ENCODE measurements at regions not wholly inside any gene's neighbourhood (a gene's known extent, or its start where the extent isn't known, plus 50 kb on each side); places are given as distances from the start of the nearest gene placed in this dataset.

DNA sequence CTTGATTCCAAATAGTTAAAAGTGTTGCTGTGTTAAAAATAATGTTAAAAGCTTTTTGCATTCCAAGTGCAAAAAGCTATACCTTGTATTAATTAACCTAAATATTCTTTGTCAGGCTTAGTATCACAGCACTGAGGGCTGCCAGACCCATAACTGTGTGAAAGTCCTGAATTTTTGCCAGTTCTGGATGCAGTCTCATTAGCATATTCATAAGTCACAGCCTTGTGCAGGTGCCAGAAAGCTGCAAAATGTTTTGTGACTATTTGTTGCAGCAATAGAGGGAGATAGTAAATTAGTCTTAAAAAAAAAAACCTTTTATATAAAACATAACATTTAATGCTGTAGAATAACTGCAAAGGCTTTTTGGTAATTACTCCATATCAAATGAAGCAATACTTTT lies 56.6 kb downstream of the SLITRK1 start:
- ChIA-PET POLR2A (no interaction called here), CTCF (no interaction called here)
- Histone ChIP-seq H3K4me1 (ENCODE audit: control insufficient read depth in 1 of 2, extremely low read depth in 1 of 2, insufficient read depth in 2 of 2, low read length in 2 of 2) (no peaks in the 10 kb centered on the region), H3K36me3 (ENCODE audit: control insufficient read depth in 2 of 2, extremely low read depth in 1 of 2, insufficient read depth in 1 of 2, low read length in 1 of 2) (no peaks in the 10 kb centered on the region), H3K4me3 (ENCODE audit: control insufficient read depth in 1 of 2, extremely low read depth in 1 of 2, low read length in 1 of 2) (no peak overlapping the region), H3K27ac (ENCODE audit: low read length) (no peak overlapping the region), H3K9me3 (no peaks in the 10 kb centered on the region), H3K27me3 (replicated peaks in 1 of 2; ENCODE audit: control insufficient read depth in 2 of 2, extremely low read depth in 1 of 2, insufficient read depth in 2 of 2, low read length in 1 of 2) (no peaks in the 10 kb centered on the region)
- Mint-ChIP-seq H3K9me3 (peaks cover 0 to 4% (median 3%) of the 10 kb centered on the region in 3 donors), H3K4me3 (no peak overlapping the region), H3K36me3 (no peaks in the 10 kb centered on the region), H3K27ac (no peak overlapping the region), H3K27me3 (no peaks in the 10 kb centered on the region), H3K4me1 (no peaks in the 10 kb centered on the region)
- ATAC-seq (replicated peaks in 1 of 4) (no peak), DNase-seq (no peak)

GRCh38 chr13:83824560-83824959 lies 57.7 kb downstream of the SLITRK1 start:
- ChIA-PET POLR2A (no interaction called here), CTCF (no interaction called here)
- Histone ChIP-seq H3K4me1 (ENCODE audit: control insufficient read depth in 1 of 2, extremely low read depth in 1 of 2, insufficient read depth in 2 of 2, low read length in 2 of 2) (no peaks in the 10 kb centered on the region), H3K36me3 (ENCODE audit: control insufficient read depth in 2 of 2, extremely low read depth in 1 of 2, insufficient read depth in 1 of 2, low read length in 1 of 2) (no peaks in the 10 kb centered on the region), H3K27me3 (replicated peaks in 1 of 2; ENCODE audit: control insufficient read depth in 2 of 2, extremely low read depth in 1 of 2, insufficient read depth in 2 of 2, low read length in 1 of 2) (no peaks in the 10 kb centered on the region), H3K4me3 (ENCODE audit: control insufficient read depth in 1 of 2, extremely low read depth in 1 of 2, low read length in 1 of 2) (no peak overlapping the region), H3K9me3 (no peaks in the 10 kb centered on the region), H3K27ac (ENCODE audit: low read length) (no peak overlapping the region)
- Mint-ChIP-seq H3K4me3 (no peak overlapping the region), H3K27ac (no peak overlapping the region), H3K36me3 (no peaks in the 10 kb centered on the region), H3K9me3 (peaks cover 0 to 3% (median 0%) of the 10 kb centered on the region in 3 donors), H3K4me1 (no peaks in the 10 kb centered on the region), H3K27me3 (no peaks in the 10 kb centered on the region)
- no peak for ATAC-seq (replicated peaks in 1 of 4)
- 84% methylated on average over 7 of the region's 8 CpGs for WGBS (ENCODE audit: insufficient coverage)
- DNase-seq, result peak in 1 of 35 experiments; percentile 0

DNA sequence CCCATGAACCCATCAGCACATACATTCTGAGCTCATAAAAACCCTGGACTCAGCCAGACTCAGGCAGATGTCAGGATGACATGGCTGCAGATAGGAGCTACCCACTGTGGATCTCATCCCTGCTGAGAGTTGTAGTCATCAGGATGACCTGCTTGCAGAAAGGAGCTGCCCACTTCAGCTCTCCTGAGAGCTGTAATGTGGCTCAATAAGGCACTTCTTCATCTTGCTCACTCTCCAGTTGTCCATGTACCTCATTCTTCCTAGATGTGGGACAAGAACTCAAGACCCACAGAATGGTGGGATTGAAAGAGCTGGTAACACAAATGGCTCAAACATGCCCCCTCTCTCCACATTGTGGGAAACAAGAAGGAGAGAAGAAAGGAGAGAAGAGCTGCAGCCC lies 58.2 kb downstream of the SLITRK1 start:
- Mint-ChIP-seq H3K9me3 (peaks cover 0 to 3% (median 3%) of the 10 kb centered on the region in 3 donors), H3K4me3 (no peak overlapping the region), H3K36me3 (no peaks in the 10 kb centered on the region), H3K27me3 (no peaks in the 10 kb centered on the region), H3K4me1 (no peaks in the 10 kb centered on the region), H3K27ac (no peak overlapping the region)
- Histone ChIP-seq H3K27ac (ENCODE audit: low read length) (no peak overlapping the region), H3K27me3 (replicated peaks in 1 of 2; ENCODE audit: control insufficient read depth in 2 of 2, extremely low read depth in 1 of 2, insufficient read depth in 2 of 2, low read length in 1 of 2) (no peaks in the 10 kb centered on the region), H3K4me3 (ENCODE audit: control insufficient read depth in 1 of 2, extremely low read depth in 1 of 2, low read length in 1 of 2) (no peak overlapping the region), H3K4me1 (ENCODE audit: control insufficient read depth in 1 of 2, extremely low read depth in 1 of 2, insufficient read depth in 2 of 2, low read length in 2 of 2) (no peaks in the 10 kb centered on the region), H3K9me3 (no peaks in the 10 kb centered on the region), H3K36me3 (ENCODE audit: control insufficient read depth in 2 of 2, extremely low read depth in 1 of 2, insufficient read depth in 1 of 2, low read length in 1 of 2) (no peaks in the 10 kb centered on the region)
- CTCF ChIA-PET, result no interaction called here
- POLR2A ChIA-PET, result no interaction called here
- no peak for ATAC-seq (replicated peaks in 1 of 4)
- no peak for DNase-seq

DNA sequence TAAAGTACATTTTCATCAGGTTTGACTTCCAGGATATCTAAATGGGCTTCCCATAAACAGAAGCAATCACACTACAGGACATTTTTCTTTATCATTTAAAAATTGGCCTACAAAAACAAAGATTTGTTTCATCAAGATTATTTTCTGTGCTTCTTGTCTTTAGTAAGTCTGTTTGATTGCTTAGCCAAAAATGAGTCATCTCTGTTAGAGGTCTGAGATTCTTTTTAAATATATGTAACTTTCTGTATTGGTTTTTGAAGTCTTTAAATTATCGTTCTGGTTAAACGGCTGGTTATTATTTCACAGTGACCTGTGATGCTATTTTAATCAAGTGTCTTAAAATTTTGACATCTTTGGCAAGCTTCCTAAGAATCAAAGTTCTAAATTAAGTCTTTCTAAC lies 62.7 kb downstream of the SLITRK1 start:
- H3K4me1 Mint-ChIP-seq, result no peaks in the 10 kb centered on the region
- no peak overlapping the region for H3K27ac Mint-ChIP-seq
- H3K4me1 ChIP-seq (ENCODE audit: control insufficient read depth in 1 of 2, extremely low read depth in 1 of 2, insufficient read depth in 2 of 2, low read length in 2 of 2), result no peaks in the 10 kb centered on the region
- H3K27ac ChIP-seq (ENCODE audit: low read length), result no peak overlapping the region
- H3K36me3 ChIP-seq (ENCODE audit: control insufficient read depth in 2 of 2, extremely low read depth in 1 of 2, insufficient read depth in 1 of 2, low read length in 1 of 2), result no peaks in the 10 kb centered on the region
- ATAC-seq (replicated peaks in 1 of 4) (no peak), DNase-seq (no peak)
- H3K36me3 Mint-ChIP-seq, result no peaks in the 10 kb centered on the region
- H3K27me3 ChIP-seq (replicated peaks in 1 of 2; ENCODE audit: control insufficient read depth in 2 of 2, extremely low read depth in 1 of 2, insufficient read depth in 2 of 2, low read length in 1 of 2), result no peaks in the 10 kb centered on the region
- no peak overlapping the region for H3K4me3 Mint-ChIP-seq
- H3K9me3 Mint-ChIP-seq, result peaks cover 2 to 11% (median 3%) of the 10 kb centered on the region in 3 donors
- H3K9me3 ChIP-seq, result no peaks in the 10 kb centered on the region
- no CpG with 5 or more reads among the region's 2 CpGs for WGBS (ENCODE audit: insufficient coverage)
- CTCF ChIA-PET, result no interaction called here
- no peak overlapping the region for H3K4me3 ChIP-seq (ENCODE audit: control insufficient read depth in 1 of 2, extremely low read depth in 1 of 2, low read length in 1 of 2)
- POLR2A ChIA-PET, result no interaction called here
- H3K27me3 Mint-ChIP-seq, result no peaks in the 10 kb centered on the region

- H3K36me3 ChIP-seq (ENCODE audit: control insufficient read depth in 2 of 2, extremely low read depth in 1 of 2, insufficient read depth in 1 of 2, low read length in 1 of 2), result no peaks in the 10 kb centered on the region
- H3K27me3 ChIP-seq (replicated peaks in 1 of 2; ENCODE audit: control insufficient read depth in 2 of 2, extremely low read depth in 1 of 2, insufficient read depth in 2 of 2, low read length in 1 of 2), result no peaks in the 10 kb centered on the region
- no peak overlapping the region for H3K27ac ChIP-seq (ENCODE audit: low read length)
- ChIA-PET POLR2A (no interaction called here), CTCF (no interaction called here)
- DNase-seq, result no peak
- H3K4me3 Mint-ChIP-seq, result no peak overlapping the region
- no peak overlapping the region for H3K27ac Mint-ChIP-seq
- H3K27me3 Mint-ChIP-seq, result no peaks in the 10 kb centered on the region
- ATAC-seq (replicated peaks in 1 of 4), result no peak
- H3K9me3 Mint-ChIP-seq, result peaks cover 2 to 11% (median 3%) of the 10 kb centered on the region in 3 donors
- H3K4me1 ChIP-seq (ENCODE audit: control insufficient read depth in 1 of 2, extremely low read depth in 1 of 2, insufficient read depth in 2 of 2, low read length in 2 of 2), result no peaks in the 10 kb centered on the region
- H3K4me3 ChIP-seq (ENCODE audit: control insufficient read depth in 1 of 2, extremely low read depth in 1 of 2, low read length in 1 of 2), result no peak overlapping the region
- H3K36me3 Mint-ChIP-seq, result no peaks in the 10 kb centered on the region
- no peaks in the 10 kb centered on the region for H3K9me3 ChIP-seq
- no CpG with 5 or more reads among the region's 4 CpGs for WGBS (ENCODE audit: insufficient coverage)
- no peaks in the 10 kb centered on the region for H3K4me1 Mint-ChIP-seq
Observed at GRCh38 chr13:83819156-83819555, 63.1 kb downstream of the SLITRK1 start.

- Histone ChIP-seq H3K4me3 (ENCODE audit: control insufficient read depth in 1 of 2, extremely low read depth in 1 of 2, low read length in 1 of 2) (no peak overlapping the region), H3K9me3 (no peaks in the 10 kb centered on the region), H3K36me3 (ENCODE audit: control insufficient read depth in 2 of 2, extremely low read depth in 1 of 2, insufficient read depth in 1 of 2, low read length in 1 of 2) (no peaks in the 10 kb centered on the region), H3K27ac (ENCODE audit: low read length) (no peak overlapping the region), H3K27me3 (replicated peaks in 1 of 2; ENCODE audit: control insufficient read depth in 2 of 2, extremely low read depth in 1 of 2, insufficient read depth in 2 of 2, low read length in 1 of 2) (no peaks in the 10 kb centered on the region), H3K4me1 (ENCODE audit: control insufficient read depth in 1 of 2, extremely low read depth in 1 of 2, insufficient read depth in 2 of 2, low read length in 2 of 2) (no peaks in the 10 kb centered on the region)
- WGBS (ENCODE audit: insufficient coverage), result no CpG with 5 or more reads among the region's 2 CpGs
- H3K36me3 Mint-ChIP-seq, result no peaks in the 10 kb centered on the region
- ATAC-seq (replicated peaks in 1 of 4) (no peak), DNase-seq (no peak)
- H3K4me3 Mint-ChIP-seq, result no peak overlapping the region
- H3K27me3 Mint-ChIP-seq, result no peaks in the 10 kb centered on the region
- no peak overlapping the region for H3K27ac Mint-ChIP-seq
- H3K4me1 Mint-ChIP-seq, result no peaks in the 10 kb centered on the region
- peaks cover 4 to 15% (median 8%) of the 10 kb centered on the region in 3 donors for H3K9me3 Mint-ChIP-seq
- CTCF ChIA-PET, result no interaction called here
- POLR2A ChIA-PET, result interaction anchor here in 1 of 2 donors (0.5 kb wide), 1 partner anchor 40 kb away, joined by 3 read pairs; no protein-coding TSS in a partner anchor
Observed at GRCh38 chr13:83816081-83816480, 66.2 kb downstream of the SLITRK1 start.

DNA sequence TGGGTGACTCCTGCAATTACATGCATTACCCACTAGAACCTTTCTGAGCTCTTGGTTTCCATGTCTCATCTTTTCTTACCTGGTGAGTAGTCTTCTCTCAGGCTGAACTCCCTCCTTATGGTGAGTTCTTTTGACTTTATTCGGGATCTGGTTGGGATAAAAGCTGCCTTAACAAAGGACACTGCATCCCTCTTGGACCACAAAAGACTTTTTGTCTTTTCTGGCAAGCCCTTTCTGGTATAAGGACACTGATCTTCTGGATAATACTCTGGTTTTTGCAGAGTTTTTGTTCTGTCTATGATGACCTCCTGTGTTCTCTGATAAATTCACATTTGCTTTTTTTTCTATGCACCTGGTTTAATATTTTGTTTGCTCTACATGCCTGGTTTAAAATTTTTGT lies 66.7 kb downstream of the SLITRK1 start:
- ATAC-seq (replicated peaks in 1 of 4), result no peak
- Histone ChIP-seq H3K27ac (ENCODE audit: low read length) (no peak overlapping the region), H3K27me3 (replicated peaks in 1 of 2; ENCODE audit: control insufficient read depth in 2 of 2, extremely low read depth in 1 of 2, insufficient read depth in 2 of 2, low read length in 1 of 2) (no peaks in the 10 kb centered on the region), H3K4me3 (ENCODE audit: control insufficient read depth in 1 of 2, extremely low read depth in 1 of 2, low read length in 1 of 2) (no peak overlapping the region), H3K36me3 (ENCODE audit: control insufficient read depth in 2 of 2, extremely low read depth in 1 of 2, insufficient read depth in 1 of 2, low read length in 1 of 2) (no peaks in the 10 kb centered on the region), H3K4me1 (ENCODE audit: control insufficient read depth in 1 of 2, extremely low read depth in 1 of 2, insufficient read depth in 2 of 2, low read length in 2 of 2) (no peaks in the 10 kb centered on the region), H3K9me3 (no peaks in the 10 kb centered on the region)
- Mint-ChIP-seq H3K4me1 (no peaks in the 10 kb centered on the region), H3K36me3 (no peaks in the 10 kb centered on the region), H3K4me3 (no peak overlapping the region), H3K27me3 (no peaks in the 10 kb centered on the region), H3K9me3 (peaks cover 4 to 16% (median 8%) of the 10 kb centered on the region in 3 donors), H3K27ac (no peak overlapping the region)
- no peak for DNase-seq
- ChIA-PET CTCF (no interaction called here), POLR2A (no interaction called here)
- no CpG with 5 or more reads among the region's 1 CpG for WGBS (ENCODE audit: insufficient coverage)
